ENCODE measurements at regions not wholly inside any gene's neighbourhood (a gene's known extent, or its start where the extent isn't known, plus 50 kb on each side); places are given as distances from the start of the nearest gene placed in this dataset.

GRCh38 chr10:60453036-60453435 lies 63.4 kb upstream of the ANK3 start:
- no peak for TF ChIP-seq CTCF (optimal IDR thresholded peaks at IDR 0.05 in 1 of 3, IDR thresholded peaks at IDR 0.05 in 1 of 3, conservative IDR thresholded peaks at IDR 0.05 in 1 of 3; ENCODE audit: extremely low read depth in 1 of 3, insufficient read depth in 2 of 3, low read length in 3 of 3)
- no peak for TF ChIP-seq EZH2 (IDR thresholded peaks at IDR 0.05; ENCODE audit: low read length)
- no peaks in the 10 kb centered on the region for H4K20me1 ChIP-seq (ENCODE audit: control insufficient read depth, extremely low read depth, insufficient read depth, low read length)
- no peak overlapping the region for H3K27ac ChIP-seq (ENCODE audit: control insufficient read depth, insufficient read depth, low read length)
- H3K4me3 ChIP-seq (ENCODE audit: control insufficient read depth in 2 of 3, extremely low read depth in 1 of 3, insufficient read depth in 2 of 3, low read depth in 1 of 3, low read length in 3 of 3) = no peak overlapping the region
- H3K9me1 ChIP-seq (ENCODE audit: control insufficient read depth, extremely low read depth, insufficient read depth, low read length) = no peaks in the 10 kb centered on the region
- FAIRE-seq (no peak), DNase-seq (ENCODE audit: low read depth, low spot score) (no peak)
- dilution Hi-C loops (cut with MboI; ENCODE audit: extremely low pct_ligation_motif_present, low sequenced_read_pairs) = loop anchor here (5.0 kb wide), 1 partner anchor 99 kb away; no protein-coding TSS in a partner anchor
- H2AFZ ChIP-seq (ENCODE audit: control insufficient read depth, low read length) = no peak overlapping the region
- H3K79me2 ChIP-seq (ENCODE audit: control insufficient read depth, insufficient read depth, low read length) = no peaks in the 10 kb centered on the region
- no peak overlapping the region for H3K9ac ChIP-seq (ENCODE audit: control insufficient read depth, extremely low read depth, insufficient read depth, low read length)
- H3K27me3 ChIP-seq (ENCODE audit: control insufficient read depth, extremely low read depth, insufficient read depth, low read length) = no peaks in the 10 kb centered on the region
- H3K4me2 ChIP-seq (ENCODE audit: control insufficient read depth, extremely low read depth, insufficient read depth, low read depth, low read length) = no peak overlapping the region
- no peaks in the 10 kb centered on the region for H3K9me3 ChIP-seq (ENCODE audit: control insufficient read depth, low read depth, low read length)
- no peaks in the 10 kb centered on the region for H3K4me1 ChIP-seq (ENCODE audit: control insufficient read depth, extremely low read depth, insufficient read depth, low read length)
- H3K36me3 ChIP-seq (ENCODE audit: control insufficient read depth in 2 of 2, extremely low read depth in 1 of 2, insufficient read depth in 2 of 2, low read length in 2 of 2) = no peaks in the 10 kb centered on the region

GRCh38 chr10:60450291-60450690 lies 60.6 kb upstream of the ANK3 start:
- dilution Hi-C loops (cut with MboI; ENCODE audit: extremely low pct_ligation_motif_present, low sequenced_read_pairs) = loop anchor here (5.0 kb wide), 1 partner anchor 102 kb away; no protein-coding TSS in a partner anchor
- Histone ChIP-seq H3K9me3 (ENCODE audit: control insufficient read depth, low read depth, low read length) (no peaks in the 10 kb centered on the region), H3K9me1 (ENCODE audit: control insufficient read depth, extremely low read depth, insufficient read depth, low read length) (no peaks in the 10 kb centered on the region), H2AFZ (ENCODE audit: control insufficient read depth, low read length) (no peak overlapping the region), H3K9ac (ENCODE audit: control insufficient read depth, extremely low read depth, insufficient read depth, low read length) (no peak overlapping the region), H3K36me3 (ENCODE audit: control insufficient read depth in 2 of 2, extremely low read depth in 1 of 2, insufficient read depth in 2 of 2, low read length in 2 of 2) (no peaks in the 10 kb centered on the region), H3K4me2 (ENCODE audit: control insufficient read depth, extremely low read depth, insufficient read depth, low read depth, low read length) (no peak overlapping the region), H3K27ac (ENCODE audit: control insufficient read depth, insufficient read depth, low read length) (no peak overlapping the region), H3K27me3 (ENCODE audit: control insufficient read depth, extremely low read depth, insufficient read depth, low read length) (no peaks in the 10 kb centered on the region), H4K20me1 (ENCODE audit: control insufficient read depth, extremely low read depth, insufficient read depth, low read length) (no peaks in the 10 kb centered on the region), H3K4me3 (ENCODE audit: control insufficient read depth in 2 of 3, extremely low read depth in 1 of 3, insufficient read depth in 2 of 3, low read depth in 1 of 3, low read length in 3 of 3) (no peak overlapping the region), H3K79me2 (ENCODE audit: control insufficient read depth, insufficient read depth, low read length) (no peaks in the 10 kb centered on the region), H3K4me1 (ENCODE audit: control insufficient read depth, extremely low read depth, insufficient read depth, low read length) (peaks cover 10% of the 10 kb centered on the region)
- DNase-seq (ENCODE audit: low read depth, low spot score) = no peak
- TF ChIP-seq EZH2 (IDR thresholded peaks at IDR 0.05; ENCODE audit: low read length) = no peak
- TF ChIP-seq CTCF (optimal IDR thresholded peaks at IDR 0.05 in 1 of 3, IDR thresholded peaks at IDR 0.05 in 1 of 3, conservative IDR thresholded peaks at IDR 0.05 in 1 of 3; ENCODE audit: extremely low read depth in 1 of 3, insufficient read depth in 2 of 3, low read length in 3 of 3) = no peak
- FAIRE-seq = no peak
